Chondrocyte (in vitro differentiated cells): ENCODE measurements at regions not wholly inside any gene's neighbourhood (a gene's known extent, or its start where the extent isn't known, plus 50 kb on each side); places are given as distances from the start of the nearest gene placed in this dataset.

Experiments
- DNase-seq: peaks from one replicate; pipeline ENCODE4 v3.0.0; 2021; ENCODE audit warnings: mixed read lengths, low spot score
- H3K27ac Mint-ChIP-seq: one replicate; pipeline ENCODE4 v1.8.0; 2021; ENCODE audit warnings: mild to moderate bottlenecking, moderate library complexity, mixed read lengths; ENCODE audit not compliant: unreplicated experiment
- H3K27me3 Mint-ChIP-seq: 2 replicates; pipeline ENCODE4 v1.8.0; 2021; ENCODE audit warnings: low read depth, mixed read lengths
- H3K36me3 Mint-ChIP-seq: 2 replicates; pipeline ENCODE4 v1.8.0; 2021; ENCODE audit warnings: low read depth, mixed read lengths
- H3K4me1 Mint-ChIP-seq: 2 replicates; pipeline ENCODE4 v1.8.0; 2021; ENCODE audit warnings: low read depth, mild to moderate bottlenecking, mixed read lengths
- H3K4me3 Mint-ChIP-seq: one replicate; pipeline ENCODE4 v1.8.0; 2021; ENCODE audit warnings: mild to moderate bottlenecking, moderate library complexity, mixed read lengths; ENCODE audit not compliant: unreplicated experiment
- H3K9me3 Mint-ChIP-seq: 2 replicates; pipeline ENCODE4 v1.8.0; 2021; ENCODE audit warnings: low read depth, mixed read lengths
- TF ChIP-seq, protein P1 (sequence below): fragments of 200-600 bp; sonication (generic); IDR thresholded peaks from 2 replicates; pipeline ENCODE4 v1.5.0; 2021; ENCODE audit warnings: antibody characterized with exemption, mild to moderate bottlenecking, moderate library complexity

DNA sequence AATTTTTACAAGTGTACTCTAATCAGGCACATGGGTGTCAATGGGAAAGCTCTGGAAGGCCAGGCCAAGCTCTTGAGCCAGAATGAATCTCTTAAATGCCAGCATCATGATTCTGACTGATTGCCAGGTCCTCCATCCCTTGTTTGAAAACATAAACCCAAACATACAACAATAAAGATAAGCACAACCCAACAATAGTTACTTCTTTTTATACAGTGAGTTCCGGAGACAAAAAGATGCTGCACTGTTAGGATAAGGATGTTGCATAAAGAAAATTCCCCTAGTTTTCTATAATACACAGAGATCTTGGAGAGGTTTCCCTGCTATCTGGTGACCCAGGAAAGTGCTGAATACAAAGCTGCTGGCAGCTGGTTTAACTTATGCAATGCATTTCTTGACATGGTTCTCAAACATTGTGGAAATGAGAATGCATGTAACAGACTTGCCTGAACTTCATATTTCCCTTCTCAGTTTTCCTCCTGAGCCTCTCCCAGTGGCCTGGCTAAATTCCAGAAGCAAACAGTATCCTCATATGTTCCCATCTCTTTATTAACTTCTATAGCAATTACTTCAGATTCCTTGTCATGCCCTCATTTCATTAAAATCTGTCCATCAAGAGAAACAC is 180.1 kb upstream of the PRICKLE2 start:
- H3K27me3 Mint-ChIP-seq, result no peaks in the 10 kb centered on the region
- H3K4me1 Mint-ChIP-seq, result peaks cover 28% of the 10 kb centered on the region
- H3K36me3 Mint-ChIP-seq, result no peaks in the 10 kb centered on the region
- no peak for DNase-seq
- TF ChIP-seq, protein P1, sequence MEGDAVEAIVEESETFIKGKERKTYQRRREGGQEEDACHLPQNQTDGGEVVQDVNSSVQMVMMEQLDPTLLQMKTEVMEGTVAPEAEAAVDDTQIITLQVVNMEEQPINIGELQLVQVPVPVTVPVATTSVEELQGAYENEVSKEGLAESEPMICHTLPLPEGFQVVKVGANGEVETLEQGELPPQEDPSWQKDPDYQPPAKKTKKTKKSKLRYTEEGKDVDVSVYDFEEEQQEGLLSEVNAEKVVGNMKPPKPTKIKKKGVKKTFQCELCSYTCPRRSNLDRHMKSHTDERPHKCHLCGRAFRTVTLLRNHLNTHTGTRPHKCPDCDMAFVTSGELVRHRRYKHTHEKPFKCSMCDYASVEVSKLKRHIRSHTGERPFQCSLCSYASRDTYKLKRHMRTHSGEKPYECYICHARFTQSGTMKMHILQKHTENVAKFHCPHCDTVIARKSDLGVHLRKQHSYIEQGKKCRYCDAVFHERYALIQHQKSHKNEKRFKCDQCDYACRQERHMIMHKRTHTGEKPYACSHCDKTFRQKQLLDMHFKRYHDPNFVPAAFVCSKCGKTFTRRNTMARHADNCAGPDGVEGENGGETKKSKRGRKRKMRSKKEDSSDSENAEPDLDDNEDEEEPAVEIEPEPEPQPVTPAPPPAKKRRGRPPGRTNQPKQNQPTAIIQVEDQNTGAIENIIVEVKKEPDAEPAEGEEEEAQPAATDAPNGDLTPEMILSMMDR, result no peak
- H3K27ac Mint-ChIP-seq, result peak overlapping the region; percentile 4
- no peak overlapping the region for H3K4me3 Mint-ChIP-seq
- no peaks in the 10 kb centered on the region for H3K9me3 Mint-ChIP-seq

DNA sequence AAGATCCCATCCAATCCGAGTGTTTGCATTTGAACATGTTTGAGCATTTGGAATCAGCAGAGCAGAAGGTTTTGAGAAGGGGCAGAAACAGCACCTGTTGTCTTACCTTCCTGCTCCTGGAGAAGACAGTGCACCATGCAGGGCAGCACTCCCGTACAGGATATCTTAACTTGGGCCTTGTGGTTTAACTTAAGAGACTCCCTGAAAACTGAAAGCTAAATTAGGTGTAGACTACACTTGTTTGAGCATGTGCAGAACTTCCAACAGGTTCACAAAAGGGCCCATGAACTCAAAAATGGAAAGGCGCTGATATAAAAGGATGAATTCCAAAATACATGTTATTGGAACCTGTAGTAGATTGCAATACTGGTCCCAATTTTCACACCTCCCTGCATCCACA is 175.4 kb upstream of the PRICKLE2 start:
- Mint-ChIP-seq H3K4me3 (no peak overlapping the region), H3K27ac (no peak overlapping the region), H3K36me3 (no peaks in the 10 kb centered on the region), H3K27me3 (no peaks in the 10 kb centered on the region), H3K9me3 (no peaks in the 10 kb centered on the region), H3K4me1 (peaks cover 48% of the 10 kb centered on the region)
- no peak for DNase-seq
- TF ChIP-seq, protein P1, result no peak

DNA sequence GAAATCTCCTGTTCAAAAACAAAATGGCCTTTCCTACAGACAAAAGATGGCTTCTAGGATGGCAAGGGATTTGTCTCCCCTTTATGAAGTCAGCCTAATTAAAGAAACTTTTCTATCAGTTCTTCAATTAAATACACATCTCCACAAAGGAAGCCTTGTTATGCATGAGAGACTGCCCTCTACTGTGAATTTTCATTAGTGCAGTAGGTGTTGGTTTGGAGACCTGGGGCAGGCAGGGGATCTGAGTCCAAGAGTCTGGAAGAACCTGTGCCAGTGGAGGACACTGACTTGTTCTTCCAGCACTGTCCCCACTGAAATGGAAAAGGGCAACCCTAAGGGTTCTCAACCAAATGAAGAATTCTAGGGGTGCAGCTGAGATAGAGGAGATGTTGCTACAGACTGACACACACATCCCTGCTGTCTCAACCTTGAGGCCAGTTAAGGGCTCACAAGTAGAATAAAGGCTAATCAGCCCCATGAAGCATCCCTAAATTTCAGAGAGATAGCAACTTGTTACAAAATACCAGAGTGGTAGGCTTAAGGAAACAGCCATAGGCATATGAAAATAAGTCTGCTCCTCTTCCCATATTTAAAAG is 174.0 kb upstream of the PRICKLE2 start:
- no peak for DNase-seq
- TF ChIP-seq, protein P1, result peak; percentile 94
- H3K9me3 Mint-ChIP-seq, result no peaks in the 10 kb centered on the region
- H3K4me3 Mint-ChIP-seq, result no peak overlapping the region
- peaks cover 38% of the 10 kb centered on the region for H3K4me1 Mint-ChIP-seq
- H3K27me3 Mint-ChIP-seq, result no peaks in the 10 kb centered on the region
- no peak overlapping the region for H3K27ac Mint-ChIP-seq
- no peaks in the 10 kb centered on the region for H3K36me3 Mint-ChIP-seq

DNA sequence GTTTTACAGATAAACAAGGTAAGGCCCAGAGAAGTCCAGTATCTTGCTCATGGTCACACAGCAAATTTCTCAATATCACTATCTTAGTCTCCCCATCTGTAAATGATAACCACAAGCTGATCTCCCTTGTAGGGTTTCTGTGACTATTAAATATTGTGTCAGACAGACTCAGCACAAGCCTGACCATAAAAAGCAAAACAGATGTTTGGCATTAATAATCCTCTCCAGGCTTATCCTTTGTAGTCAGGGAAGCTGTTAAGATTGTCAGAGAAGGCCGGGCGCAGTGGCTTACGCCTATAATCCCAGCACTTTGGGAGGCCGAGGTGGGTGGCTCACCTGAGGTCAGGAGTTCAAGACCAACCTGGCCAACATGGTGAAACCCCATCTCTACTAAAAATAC is 173.2 kb upstream of the PRICKLE2 start:
- Mint-ChIP-seq H3K4me3 (no peak overlapping the region), H3K27ac (no peak overlapping the region), H3K36me3 (no peaks in the 10 kb centered on the region), H3K4me1 (peaks cover 37% of the 10 kb centered on the region), H3K9me3 (no peaks in the 10 kb centered on the region), H3K27me3 (no peaks in the 10 kb centered on the region)
- TF ChIP-seq, protein P1, result no peak
- no peak for DNase-seq

DNA sequence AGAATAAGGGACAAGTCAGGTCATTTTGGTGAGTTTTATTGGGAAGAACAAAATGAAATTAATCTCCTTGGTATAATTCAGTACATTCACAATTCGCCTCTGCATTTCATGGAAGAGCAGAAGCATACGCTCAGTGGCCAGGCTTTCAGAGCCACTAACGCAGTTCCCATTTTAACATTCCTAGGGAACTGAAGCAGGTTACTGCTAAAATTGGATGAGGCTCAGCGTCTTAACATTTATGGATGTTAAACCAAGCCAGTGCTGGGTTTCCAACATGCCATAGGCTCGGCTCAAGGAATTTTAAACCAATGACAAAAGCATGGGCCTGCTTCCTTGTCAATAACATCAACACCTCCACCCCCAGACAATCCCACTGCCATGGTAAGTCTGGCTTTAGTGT is 172.7 kb upstream of the PRICKLE2 start:
- H3K4me1 Mint-ChIP-seq, result peaks cover 37% of the 10 kb centered on the region
- no peak for DNase-seq
- H3K27me3 Mint-ChIP-seq, result no peaks in the 10 kb centered on the region
- no peak overlapping the region for H3K27ac Mint-ChIP-seq
- TF ChIP-seq, protein P1, result no peak
- no peak overlapping the region for H3K4me3 Mint-ChIP-seq
- H3K9me3 Mint-ChIP-seq, result no peaks in the 10 kb centered on the region
- no peaks in the 10 kb centered on the region for H3K36me3 Mint-ChIP-seq
